Head of caudate nucleus (tissue), 42 donors: ENCODE measurements at regions not wholly inside any gene's neighbourhood (a gene's known extent, or its start where the extent isn't known, plus 50 kb on each side); places are given as distances from the start of the nearest gene placed in this dataset.
"Not testable (repeated sequence)": the region's sequence is repeated elsewhere in the genome, so short reads cannot be mapped to it uniquely, and the experiment has no call there.

ENCODE experiments used
- DNase-seq, 42 donors: peaks; one replicate each; pipeline versions ENCODE4 v3.0.0 to v3.0.0-alpha.2; 2020 to 2021; ENCODE audit warnings: mixed read lengths in 7 of 42
- intact Hi-C: fragments of 100-400 bp; cut with DNase I; formaldehyde crosslinking; loops from one replicate; pipeline ENCODE4 v1.15.0; 2022

DNA sequence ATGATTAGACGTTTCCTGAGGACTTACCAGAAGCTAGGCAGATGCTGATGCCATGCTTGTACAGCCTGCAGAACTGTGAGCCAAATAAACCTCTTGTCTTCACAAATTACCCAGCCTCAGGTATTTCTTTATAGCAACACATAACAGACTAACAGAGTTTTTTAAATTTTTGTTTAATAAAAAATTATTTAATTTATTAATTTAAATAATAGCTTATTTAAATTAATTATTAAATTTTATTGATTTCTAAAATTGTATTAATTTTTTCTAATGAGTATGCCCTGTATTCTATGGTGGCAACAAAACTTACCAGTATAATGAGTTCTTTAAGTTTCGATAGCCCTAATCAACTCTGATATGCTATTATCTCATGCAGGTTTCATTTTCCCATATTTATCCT is 259.8 kb downstream of the IKZF2 start:
- no peak for DNase-seq
- intact Hi-C loops: no loop called here

DNA sequence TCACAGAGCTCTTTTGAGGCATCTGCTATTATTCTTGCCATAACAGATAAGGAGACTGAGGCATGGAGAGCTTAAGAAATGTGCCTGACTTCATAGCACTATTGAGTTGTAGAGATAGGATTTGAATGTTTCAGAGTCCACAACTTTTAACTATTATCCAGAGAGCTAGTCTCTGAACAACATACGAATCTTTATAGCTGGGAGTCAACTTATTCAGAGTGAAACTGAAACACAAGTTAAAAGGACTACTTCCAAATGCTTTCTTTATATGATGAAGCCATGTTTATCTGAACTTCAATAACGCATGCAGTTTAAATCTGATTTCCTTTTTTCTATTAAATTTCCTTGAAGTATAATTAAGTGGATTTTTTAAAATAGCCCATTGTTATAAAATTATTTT is 268.8 kb downstream of the IKZF2 start:
- intact Hi-C loops: no loop called here
- DNase-seq: no peak

DNA sequence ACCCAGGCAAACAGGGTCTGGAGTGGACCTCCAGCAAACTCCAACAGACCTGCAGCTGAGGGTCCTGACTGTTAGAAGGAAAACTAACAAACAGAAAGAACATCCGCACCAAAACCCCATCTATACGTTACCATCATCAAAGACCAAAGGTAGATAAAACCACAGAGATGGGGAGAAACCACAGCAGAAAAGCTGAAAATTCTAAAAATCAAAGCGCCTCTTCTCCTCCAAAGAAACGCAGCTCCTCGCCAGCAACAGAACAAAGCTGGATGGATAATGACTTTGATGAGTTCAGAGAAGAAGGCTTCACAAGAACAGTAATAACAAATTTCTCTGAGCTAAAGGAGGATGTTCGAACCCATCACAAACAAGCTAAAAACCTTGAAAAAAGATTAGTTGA is 274.9 kb downstream of the IKZF2 start:
- intact Hi-C loops, DNase-seq: not testable (repeated sequence)

DNA sequence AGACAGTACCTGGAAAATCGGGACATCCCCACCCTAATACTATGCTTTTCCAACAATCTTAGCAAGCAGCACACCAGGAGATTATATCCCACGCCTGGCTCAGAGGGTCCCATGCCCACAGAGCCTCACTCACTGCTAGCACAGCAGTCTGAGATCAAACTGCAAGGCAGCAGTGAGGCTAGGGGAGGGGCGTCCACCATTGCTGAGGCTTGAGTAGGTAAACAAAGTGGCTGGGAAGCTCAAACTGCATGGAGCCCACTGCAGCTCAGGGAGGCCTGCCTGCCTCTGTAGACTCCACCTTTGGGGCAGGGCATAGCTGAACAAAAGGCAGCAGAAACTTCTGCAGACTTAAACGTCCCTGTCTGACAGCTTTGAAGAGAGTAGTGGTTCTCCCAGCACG is 275.5 kb downstream of the IKZF2 start:
- intact Hi-C loops, DNase-seq: not testable (repeated sequence)

DNA sequence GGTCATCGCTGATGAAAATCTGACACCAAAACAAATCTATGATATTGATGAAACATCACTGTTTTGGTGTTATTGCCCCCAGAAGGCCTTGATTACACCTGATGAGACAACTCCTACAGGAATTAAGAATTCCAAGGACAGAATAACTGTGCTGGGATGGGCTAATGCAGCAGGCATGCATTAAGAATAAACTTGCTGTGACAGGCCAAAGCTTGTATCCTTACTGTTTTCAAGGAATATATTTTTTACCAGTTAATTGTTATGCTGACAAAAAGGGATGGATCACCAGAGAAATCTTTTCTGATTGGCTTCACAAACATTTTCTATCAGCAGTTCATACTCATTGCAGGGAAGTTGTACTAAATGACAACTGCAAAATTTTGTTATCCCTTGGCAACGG is 278.2 kb downstream of the IKZF2 start:
- no peak for DNase-seq
- intact Hi-C loops: no loop called here

DNA sequence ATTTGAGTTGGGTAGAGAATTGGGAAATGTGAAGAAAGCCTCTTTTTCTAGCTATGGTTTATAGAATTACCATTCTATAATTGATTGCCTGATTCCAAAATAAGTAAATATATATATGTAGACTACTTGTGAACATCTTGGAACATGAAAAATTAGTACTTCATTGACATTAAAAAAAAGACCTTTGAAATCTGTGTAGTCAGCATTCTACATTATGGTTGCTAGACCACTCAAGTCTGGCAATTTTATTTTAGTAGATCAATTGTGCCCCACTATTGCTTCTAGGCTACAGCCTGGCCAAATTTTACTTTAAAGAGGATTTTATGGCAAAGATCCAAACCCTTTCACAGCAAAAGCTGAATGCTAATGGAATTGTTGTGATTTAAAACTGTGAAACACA is 279.8 kb downstream of the IKZF2 start:
- intact Hi-C loops: no loop called here
- no peak for DNase-seq

DNA sequence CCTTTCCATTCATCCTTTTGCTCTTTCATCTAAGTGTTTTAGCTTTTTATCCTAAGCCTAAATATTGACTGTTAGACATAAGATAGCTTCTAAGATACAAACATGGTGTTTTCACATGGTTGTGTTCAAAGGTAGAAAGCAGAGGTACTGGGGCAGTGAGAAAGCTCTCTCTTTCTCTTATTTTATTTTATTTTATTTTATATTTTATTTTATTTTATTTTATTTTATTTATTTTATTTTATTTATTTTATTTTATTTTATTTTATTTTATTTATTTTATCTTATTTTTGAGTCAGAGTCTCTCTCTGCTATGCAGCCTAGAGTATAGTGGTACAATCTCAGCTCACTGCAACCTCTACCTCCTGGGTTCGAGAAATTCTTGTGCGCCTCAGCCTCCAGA is 287.2 kb downstream of the IKZF2 start:
- intact Hi-C loops: no loop called here
- no peak for DNase-seq

DNA sequence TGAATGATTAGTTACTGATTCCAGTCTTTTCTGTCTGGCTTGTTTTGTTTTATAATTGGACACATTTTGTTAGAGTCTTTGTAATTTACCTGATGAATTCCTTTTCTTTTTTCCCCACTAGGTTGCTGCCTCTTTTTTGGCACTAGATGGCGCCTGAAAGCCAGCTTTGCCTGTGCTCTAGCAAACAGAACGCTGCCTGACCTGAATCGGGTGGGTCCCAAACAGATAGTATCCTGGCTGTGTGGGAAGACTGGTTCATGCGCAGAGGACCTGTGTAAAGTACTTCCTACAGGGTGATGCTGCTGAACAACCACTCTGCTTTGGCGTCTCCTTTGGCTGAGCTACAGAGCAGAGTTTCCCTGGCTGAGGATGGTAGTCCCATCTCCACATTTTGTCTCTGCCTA is 288.2 kb downstream of the IKZF2 start:
- DNase-seq: peak in 1 of 42 donors; percentile 2
- intact Hi-C loops: no loop called here

DNA sequence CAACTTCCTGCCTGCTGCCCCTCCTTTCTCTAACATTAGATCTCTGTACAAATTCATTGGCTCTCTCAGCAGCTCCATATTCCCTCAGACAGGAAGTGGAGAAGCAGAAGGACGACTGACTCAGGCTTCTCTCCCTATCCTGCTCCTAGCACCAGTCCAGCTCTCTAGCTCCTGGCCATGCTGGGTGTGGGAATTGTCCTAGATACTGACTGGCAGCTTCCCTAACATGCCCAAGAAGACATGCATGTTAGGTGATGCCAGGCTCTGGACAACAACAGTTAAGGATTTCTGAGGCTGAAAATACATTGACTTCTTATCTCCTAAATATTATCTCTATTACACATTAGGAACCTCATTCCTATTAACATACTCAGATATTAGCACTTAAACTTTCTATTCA is 292.9 kb downstream of the IKZF2 start:
- intact Hi-C loops: no loop called here
- DNase-seq: no peak

DNA sequence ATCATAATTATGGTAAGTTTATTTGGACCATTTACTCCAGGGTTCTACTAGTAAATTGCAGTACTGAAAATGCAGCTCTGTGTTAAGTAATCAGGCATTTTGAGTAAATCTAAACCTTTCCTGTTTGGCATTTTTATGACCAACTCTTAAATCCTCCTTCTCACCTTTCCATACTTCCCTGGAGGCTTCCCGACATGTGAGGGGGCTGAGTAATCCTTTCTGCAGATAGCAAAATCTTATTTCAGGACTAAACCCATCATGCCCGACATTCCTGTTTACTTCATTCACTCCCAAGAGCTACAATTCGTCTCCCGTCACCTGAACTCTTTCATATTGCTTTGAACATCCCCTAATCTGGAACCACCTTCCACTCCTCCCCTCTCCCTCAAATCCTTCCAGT is 296.6 kb downstream of the IKZF2 start:
- no peak for DNase-seq
- intact Hi-C loops: no loop called here

DNA sequence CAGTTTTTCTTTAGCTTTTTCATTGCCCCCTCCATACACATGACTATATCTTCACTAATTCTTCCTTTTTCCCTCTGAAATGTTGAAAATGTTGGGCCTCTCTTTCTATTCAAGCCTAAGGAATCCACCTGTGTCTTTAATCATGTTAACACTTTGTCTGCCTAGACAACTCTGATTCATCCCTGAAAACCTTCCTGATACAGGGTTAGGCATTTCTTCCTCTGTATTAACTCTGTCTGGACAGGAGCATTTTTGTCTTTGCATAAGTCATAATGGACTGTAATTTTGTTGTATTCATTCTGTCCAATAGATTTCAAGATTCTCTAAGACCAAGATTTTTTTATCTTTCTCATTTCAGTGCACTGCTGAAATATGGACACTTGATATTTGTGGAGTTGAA is 297.3 kb downstream of the IKZF2 start:
- DNase-seq: no peak
- intact Hi-C loops: no loop called here

DNA sequence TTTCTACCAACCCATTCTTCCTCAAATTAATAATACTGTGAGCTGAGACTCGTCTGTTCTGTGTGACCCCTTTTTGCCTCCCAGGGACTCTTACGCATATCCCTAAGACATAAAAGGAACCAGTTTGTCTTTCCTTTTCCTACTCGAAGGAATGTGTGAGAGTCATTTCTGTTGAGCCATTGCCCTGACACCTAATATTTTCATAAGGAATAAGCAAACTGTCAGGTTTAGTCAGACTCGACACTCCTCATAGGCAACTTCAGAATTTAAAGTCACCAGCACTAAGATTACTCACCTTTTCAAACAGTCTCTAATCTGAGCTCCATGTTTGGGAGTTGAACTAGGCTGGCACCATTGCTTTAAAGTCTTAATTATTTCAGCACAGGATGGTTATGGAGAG is 305.5 kb downstream of the IKZF2 start:
- no peak for DNase-seq
- intact Hi-C loops: no loop called here

DNA sequence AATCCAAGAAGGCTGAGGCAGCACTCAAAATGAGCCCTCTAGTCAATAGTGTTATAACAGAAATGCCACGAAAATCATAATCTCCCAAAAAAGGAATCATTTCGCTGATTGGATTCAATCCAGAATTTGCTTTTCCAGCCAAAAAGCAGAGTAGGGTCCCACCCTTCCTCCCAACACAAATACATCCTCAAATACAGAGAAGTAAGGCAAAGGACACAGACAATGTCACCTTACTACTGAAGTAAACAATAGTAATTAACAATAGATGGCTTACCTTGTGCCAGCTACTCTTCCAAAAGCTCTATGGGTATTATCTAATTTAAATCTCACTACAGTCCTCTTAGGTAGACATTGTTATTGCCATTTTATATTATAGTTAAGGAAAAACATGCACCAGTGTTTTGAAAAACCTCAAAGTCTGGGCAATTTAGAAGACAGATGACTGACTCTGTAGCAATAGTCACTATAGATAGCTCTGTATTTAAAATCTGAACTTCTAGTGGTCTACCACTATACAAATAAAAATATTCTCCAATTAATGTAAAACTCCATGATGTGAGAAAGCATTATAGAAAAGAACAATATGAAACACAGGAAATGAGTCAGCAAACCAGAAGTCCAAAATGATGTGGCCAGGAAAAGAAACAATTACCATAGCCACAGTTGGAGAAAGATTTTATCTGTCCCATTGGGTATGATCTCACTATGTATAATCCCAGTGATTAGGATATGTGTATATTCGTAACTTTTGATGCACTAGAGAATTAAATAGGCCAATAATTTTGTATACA is 305.0 kb upstream of the ERBB4 start:
- DNase-seq: no peak
- intact Hi-C loops: no loop called here

DNA sequence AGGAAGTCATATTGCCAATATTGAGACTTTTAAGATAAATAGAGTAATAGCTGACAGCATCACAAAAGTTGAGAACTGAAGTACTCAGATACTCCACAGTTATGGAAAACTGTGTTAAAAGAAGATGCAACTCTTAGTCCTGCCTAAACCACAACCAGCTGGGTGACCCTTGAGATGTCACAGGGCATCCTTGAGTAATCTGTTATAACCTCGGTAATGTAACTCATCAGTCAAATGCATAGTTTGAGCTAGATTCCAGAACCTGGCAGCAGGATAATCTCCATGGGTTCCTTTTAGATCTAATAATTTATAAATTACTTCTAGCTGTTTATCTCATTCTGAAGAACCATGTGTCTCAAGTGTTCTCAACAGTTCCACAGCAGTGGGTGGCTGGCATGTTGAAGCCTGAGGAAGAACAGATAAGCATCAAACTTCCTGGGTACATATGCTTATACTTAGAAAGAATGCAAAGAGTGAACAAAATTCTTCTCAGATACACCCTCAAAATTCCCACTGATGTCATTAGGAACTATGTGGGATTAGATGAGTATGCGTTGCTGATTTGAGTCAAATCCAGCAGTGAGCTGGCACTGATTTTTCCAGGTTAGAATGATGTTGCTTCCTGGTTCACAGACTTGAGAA is 304.1 kb upstream of the ERBB4 start:
- intact Hi-C loops: no loop called here
- no peak for DNase-seq

DNA sequence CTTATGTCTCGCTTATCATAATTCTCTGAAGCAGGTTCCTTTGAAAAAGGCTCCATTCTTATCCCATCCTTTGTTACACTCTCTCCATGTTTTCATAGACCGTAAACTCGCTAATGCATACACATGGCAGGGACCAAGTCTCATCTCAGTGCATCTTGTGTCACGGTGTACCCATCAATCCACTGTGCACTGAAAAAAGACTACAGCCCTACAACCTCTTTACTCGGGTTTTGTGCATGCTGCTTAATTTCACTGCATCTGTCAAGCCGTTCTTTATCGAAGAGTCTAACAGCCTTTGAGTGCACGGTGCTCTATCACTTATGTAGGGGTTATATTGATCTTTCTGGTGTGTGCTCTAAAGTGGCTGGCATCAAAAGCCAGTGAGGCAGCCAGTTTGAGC is 302.9 kb upstream of the ERBB4 start:
- intact Hi-C loops: no loop called here
- no peak for DNase-seq

DNA sequence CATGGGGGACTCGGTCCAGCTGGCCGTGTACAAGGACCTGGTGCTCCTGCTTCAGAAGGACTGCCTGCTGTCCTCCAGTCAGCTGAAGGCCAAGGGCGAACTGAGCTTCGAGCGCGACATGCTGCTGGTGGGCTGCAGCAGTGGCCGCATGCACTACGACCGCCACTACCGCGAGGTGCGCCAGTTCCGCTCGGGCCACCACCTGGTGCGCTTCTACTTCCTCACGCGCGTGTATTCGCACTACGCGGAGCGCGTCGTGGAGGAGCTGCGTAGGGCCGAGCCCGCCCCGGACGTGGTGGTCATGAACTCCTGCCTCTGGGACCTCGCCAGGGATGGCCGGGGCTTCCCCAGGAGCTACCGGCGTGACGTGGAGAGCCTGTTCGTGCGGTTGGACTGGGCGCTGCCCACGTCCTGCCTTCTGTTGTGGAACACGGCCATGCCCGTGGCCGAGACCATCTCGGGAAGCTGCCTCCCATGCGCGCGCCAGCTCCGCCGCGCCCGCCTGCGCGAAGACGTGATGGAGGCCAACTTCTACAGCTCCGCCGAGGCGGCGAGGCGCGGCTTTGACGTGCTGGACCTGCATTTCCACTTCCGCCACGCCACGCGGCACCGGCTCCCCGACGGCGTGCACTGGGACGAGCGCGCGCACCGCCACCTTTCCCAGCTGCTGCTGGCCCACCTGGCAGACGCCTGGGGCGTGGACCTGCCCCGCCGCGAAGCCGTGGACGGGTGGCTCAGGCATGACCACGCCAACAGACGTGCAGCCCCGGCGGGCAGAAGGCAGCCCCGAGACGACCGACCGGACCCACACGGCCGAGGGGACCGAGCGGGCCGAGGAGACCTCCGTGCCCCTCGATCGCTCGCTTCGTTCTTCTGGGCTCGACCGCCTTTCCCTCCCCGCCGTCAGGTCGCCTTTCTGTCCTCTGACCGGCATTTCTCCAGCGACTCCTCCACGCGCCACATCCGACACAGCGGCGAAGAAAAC is 293.9 kb upstream of the ERBB4 start:
- DNase-seq: peak in 1 of 42 donors; percentile 8
- intact Hi-C loops: no loop called here

DNA sequence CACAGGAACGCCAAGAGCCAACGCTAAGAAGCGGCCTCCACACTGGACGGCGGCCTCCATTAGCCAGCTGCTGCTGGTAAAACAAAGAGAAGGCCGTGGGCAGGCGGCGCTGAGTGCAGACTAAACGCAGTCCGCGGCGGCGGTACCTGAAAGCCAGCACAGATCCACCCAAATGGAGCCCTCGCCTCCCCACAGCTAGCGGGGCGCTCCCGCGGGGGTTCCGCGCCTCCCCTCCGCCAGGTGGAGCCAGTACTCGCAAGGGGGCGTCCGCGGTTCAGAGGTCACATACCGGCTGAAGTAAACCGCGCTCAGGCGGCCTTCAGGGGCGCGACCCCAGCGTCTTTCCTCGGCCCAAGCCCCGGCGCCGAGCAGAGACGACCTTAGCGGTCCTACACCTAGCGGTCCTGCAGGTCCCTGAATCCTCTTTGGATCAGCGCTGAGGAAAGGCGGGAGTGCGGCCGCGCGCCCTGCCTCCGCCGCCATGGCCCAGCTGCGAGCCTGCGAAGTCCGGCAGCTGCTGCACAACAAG is 293.1 kb upstream of the ERBB4 start:
- DNase-seq: no peak
- intact Hi-C loops: no loop called here

DNA sequence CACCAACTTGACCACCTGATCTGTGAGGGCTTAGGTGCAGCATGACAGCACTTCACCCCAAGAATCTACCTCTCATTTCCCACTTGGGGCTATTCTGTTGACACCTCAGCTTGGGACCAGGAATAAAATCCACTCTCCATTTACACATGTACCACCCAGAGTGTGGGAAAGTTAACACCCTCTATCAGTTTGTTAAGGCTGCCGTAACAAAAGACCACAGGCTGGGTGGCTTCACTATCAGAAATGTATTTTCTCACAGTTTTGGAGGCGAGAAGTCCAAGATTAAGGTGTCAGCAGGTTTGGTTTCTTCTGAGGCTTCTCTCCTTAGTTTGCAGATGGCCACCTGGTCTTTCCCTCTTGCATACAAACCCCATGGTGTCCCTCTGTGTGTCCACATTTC is 277.7 kb upstream of the ERBB4 start:
- DNase-seq: no peak
- intact Hi-C loops: no loop called here

DNA sequence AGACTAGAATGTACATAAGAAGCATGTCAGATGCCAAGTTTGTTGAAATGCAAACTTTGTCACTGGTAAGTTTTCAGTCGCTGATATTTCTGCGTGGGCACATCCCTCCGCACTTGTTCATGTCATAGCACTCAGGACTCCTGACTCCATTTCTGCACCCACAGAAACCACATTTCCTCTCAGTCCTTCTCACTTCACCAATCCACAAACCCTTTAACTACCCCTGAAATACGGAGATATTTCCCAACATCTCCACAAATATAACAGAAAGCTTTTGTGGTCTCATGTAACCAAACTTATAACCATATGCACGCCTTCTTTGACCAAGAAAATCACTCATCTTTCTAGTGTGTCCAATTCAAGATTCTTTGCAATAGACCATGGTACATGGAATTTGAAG is 276.9 kb upstream of the ERBB4 start:
- intact Hi-C loops: no loop called here
- no peak for DNase-seq

DNA sequence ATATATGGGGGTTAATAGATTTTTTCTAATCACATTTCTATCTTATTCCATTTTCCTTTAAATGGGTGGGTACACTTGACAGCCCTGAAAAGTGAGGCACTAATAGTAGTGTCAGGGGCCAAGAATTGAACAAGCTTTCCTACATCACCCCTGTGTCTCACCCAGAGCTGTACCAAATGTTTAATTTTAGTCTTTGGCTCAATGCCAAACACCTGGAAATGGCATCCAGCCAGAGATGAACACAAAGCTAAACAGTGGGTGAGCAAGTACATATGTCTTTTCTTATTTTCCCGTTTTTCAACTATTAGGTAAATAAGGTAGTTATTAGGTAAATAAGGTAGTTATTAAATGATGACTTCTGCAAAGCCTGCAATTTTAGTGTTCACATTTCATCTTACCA is 276.3 kb upstream of the ERBB4 start:
- no peak for DNase-seq
- intact Hi-C loops: no loop called here
